8988T (cell line): ENCODE measurements at regions not wholly inside any gene's neighbourhood (a gene's known extent, or its start where the extent isn't known, plus 50 kb on each side); places are given as distances from the start of the nearest gene placed in this dataset.

Source experiments
- DNase-seq: peaks from one replicate; pipeline ENCODE4 v3.0.0; 2011

DNA sequence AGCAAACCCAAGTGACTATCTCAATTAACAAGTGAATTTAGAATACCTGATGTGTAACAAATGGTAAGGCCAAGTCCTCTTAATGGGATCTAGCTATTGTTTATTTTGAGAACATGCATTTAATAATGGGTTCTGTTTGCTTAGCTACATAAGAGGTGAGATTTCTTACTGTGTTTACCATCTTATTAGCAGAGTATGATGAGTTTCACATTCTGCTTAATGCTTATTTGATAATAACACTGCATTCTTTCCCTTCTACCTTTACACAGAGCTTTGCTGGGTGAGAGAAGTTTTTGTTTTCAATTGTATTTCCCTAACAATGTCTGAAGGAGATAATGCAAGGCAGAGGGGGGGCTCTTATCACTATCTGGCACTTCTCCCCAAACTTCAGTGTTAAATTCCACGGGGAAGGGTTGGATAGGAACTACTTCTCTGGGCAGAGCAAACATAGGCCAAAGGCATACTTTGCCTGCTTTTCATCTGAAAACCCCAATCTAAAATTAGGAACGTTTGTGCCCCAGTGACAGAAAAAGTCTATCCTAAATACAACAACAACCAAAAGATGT lies 129.0 kb upstream of the ATXN7L3B start:
- no peak for DNase-seq

DNA sequence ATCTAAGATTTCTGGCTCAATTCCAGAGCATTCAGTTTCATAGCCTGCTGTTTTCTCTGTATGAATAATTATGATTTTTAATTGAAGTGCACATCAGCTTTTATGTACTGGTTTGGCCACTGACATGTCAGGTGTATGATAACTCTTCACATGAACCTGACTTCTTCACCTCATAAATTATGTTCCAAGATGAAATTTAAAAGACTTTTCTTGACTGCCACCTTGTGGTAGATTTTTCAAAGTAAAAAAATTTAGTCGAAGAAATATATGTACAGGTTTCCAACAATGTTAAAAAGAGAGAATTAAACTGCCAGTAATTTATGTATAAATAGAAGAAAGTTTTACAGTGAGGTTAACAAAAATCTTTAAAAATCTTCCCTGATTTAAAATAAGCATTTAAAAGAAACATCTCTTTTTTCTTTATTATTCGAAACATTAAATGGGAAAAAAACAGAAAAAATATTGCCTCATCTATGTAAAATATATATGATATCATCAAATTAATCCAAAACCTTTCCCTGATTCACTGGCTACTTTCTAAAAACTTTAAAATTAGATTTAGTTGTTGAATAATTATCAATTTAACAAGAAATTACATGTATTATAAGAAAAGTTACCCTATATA lies 124.9 kb upstream of the ATXN7L3B start:
- DNase-seq, result no peak

- DNase-seq, result no peak
Observed at GRCh38 chr12:74415633-74416032, 122.0 kb upstream of the ATXN7L3B start.

DNA sequence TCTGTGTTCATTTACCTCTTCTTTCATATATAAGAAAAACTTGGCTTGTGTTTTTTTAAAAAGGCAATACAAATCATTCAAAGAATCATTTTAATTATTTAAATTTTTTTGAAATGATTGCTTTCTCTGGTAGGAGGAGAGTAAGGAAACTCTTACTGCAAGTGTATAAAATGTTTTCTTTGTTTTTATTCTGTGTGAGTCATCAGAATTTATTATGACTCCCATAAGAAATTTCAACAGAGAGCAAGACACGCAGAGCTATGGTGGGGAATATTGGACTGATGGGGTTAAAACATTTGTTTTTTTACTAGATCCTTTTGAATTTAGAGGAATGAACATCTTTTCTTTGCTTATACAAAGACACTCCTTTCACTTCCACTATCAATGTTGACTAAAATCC lies 119.1 kb upstream of the ATXN7L3B start:
- DNase-seq, result no peak

DNA sequence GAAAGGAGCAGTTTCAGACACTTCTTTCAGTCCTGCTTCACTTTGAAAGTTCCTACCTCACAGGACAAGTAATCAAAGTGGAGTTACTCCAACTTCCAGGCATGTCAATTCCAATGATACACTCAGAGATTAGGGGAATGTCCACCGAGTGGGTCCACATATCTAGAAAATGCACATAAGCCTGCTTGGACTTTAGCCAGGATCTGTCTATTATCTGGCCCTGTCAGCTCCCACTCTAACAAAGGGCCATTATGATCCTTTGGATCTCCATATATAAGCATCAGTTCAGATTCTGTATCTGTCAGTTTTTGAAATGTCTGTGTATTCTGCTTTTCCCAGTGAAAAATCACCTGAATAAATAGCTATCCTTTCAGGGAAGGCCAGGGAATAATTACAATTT lies 112.9 kb upstream of the ATXN7L3B start:
- no peak for DNase-seq

DNA sequence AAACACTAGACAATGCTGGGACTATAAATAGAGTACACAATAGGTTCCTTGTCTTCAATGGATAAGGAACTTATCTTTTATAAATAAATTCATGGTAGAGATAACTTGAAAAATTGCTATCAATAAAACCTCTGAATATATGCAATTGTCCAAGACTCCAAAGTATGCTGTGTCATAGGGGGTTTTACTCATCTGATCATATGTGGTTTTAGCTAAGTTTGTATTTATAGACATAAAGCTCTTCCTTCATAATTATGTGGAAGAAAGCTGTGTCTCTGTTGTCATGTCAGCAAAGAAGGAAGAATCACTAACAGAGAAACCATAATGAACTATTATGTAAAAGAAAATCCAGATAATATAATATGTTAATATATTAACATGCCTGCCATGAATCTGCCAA lies 111.5 kb upstream of the ATXN7L3B start:
- DNase-seq, result no peak

- no peak for DNase-seq
Observed at GRCh38 chr12:74429535-74429934, 108.1 kb upstream of the ATXN7L3B start.

DNA sequence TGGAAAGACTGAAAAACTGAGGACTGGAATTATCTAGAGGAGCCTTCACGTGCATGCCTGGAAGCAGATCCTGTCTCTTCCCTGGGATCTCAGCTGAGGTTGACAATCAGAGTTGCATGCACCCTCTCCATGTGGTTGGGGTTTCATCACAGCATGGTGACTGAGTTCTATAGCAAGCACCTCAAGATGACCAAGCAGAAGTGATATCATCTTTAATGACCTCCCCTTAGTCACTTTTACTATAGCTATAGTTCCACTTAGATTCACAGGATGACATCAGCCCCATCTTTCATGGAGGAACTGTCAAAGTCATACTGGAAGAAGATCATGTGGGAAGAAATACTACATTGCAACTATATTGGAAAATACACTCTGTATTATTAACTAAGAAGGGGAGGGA lies 105.8 kb upstream of the ATXN7L3B start:
- DNase-seq, result no peak

DNA sequence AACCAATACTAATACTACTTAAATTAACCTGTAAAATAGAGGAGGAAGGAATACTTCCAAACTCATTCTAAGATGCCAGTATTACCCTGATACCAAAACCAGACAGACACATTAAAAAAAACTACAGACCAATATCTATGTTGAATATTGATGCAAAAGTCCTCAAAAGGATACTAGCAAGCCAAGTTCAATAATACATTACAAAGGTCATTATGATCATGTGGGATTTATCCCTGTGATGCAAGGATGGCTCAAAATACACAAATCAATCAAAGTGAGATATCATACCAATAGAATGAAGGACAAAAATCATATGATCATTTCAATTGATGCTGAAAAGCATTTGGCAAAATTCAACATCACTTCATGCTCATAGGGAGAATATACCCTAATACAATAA lies 97.2 kb upstream of the ATXN7L3B start:
- DNase-seq, result no peak

- no peak for DNase-seq
Observed at GRCh38 chr12:74441872-74442271, 95.8 kb upstream of the ATXN7L3B start.

DNA sequence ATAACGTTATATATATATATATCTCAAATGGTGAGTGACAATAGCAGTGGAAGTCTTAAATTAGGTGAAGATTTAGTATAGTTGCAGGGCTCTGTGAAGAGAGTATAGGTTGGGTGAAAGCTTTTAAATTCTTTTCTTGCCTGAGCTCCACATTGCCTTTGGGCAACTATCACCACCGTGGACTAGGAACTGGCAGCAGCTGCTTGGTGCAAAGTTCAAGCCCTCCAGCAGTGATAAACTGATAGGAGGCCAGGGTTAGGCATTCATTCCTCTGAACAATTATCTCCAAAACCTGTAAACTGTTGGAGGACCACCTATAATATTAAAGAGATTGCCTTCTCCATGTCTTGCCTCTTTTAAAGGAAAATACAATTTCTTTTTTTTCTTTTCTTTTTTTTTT lies 91.2 kb upstream of the ATXN7L3B start:
- DNase-seq, result no peak

- peak; percentile 11 for DNase-seq
Observed at GRCh38 chr12:74449872-74450271, 87.8 kb upstream of the ATXN7L3B start.

DNA sequence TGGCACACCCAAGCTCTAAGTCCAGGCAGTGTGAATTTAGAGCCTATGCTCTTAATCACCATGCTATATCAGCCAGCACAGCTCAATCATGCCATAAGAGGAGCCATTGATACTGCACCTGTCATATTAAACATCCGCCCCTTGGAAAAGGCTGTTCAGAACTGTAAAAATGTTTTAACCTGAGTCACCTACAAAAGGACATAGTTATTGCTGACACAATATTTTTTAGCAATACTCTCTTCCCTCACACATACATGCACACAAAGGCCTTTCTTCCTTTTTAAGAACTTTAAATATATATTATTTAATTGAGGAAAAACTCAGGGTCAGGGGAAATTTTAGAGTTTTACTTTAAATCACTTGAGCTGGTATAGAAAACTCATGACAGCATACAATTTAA lies 83.5 kb upstream of the ATXN7L3B start:
- no peak for DNase-seq

DNA sequence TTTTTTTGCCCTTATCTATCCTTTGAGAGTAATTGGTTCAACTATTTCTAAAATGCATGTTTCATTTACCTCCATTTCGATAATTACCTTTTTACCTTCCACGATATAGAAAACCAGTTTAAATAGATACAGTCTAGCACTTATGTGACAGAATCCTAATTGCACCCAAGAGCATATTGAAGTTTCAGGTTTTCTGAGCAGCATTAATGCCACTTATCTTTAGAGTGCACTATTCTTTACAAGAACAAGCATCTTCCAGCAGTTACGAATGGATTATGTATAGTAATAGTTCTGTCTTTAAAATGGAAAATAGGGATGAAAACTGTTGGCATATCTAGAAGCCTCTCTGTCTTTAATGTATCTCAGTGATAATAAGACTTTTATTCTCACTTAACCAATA lies 82.2 kb upstream of the ATXN7L3B start:
- no peak for DNase-seq

GRCh38 chr12:74456431-74456830 lies 81.2 kb upstream of the ATXN7L3B start:
- DNase-seq, result no peak

- no peak for DNase-seq
Observed at GRCh38 chr12:74468401-74468800, 69.2 kb upstream of the ATXN7L3B start.

DNA sequence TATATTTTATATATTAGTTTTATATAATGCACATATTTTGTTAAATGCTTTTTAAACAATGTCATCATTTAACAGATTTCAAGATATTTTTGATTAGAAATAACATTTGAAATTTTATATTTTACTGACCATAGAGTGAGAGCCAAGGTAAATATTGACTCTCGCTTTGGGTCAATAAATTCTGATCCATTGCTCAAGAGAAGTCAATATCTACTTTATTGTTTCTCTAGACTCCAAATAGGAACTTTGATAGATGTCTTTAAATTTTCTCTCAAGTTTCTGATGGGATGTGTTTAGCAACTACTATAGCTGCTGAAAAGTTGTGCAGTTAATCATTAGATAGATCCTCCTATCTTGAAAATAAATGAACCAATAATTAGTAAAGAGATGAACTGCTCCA lies 61.4 kb upstream of the ATXN7L3B start:
- DNase-seq, result no peak

- no peak for DNase-seq
Observed at GRCh38 chr12:74481078-74481477, 56.6 kb upstream of the ATXN7L3B start.

DNA sequence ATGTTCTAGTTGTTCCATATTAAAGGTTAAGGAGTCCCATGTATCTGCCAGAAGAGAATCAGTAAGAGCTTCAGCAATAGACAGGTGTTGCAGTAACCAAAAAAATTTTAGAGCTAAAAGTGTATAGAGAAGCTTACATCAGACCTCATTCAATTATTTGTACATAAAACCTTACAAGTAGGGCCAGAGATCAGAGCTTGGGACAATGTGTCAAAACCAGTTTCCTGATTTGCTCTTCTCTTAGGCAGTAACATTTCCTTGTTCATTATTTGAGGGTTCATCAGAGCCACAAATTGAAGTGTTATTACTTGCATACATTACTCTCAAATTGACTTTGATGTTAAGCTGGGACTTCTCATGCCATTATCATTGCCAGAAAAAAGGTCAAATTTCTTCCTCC lies 55.5 kb upstream of the ATXN7L3B start:
- DNase-seq, result no peak

- no peak for DNase-seq
Observed at GRCh38 chr12:74483057-74483456, 54.6 kb upstream of the ATXN7L3B start.
